Panc1 (cell line): ENCODE measurements at regions not wholly inside any gene's neighbourhood (a gene's known extent, or its start where the extent isn't known, plus 50 kb on each side); places are given as distances from the start of the nearest gene placed in this dataset.

Source experiments
- ATAC-seq: fragments of 200-7000 bp; cut with Tn5 transposase; 2 replicates; pipeline ENCODE4 v1.9.1; 2020; ENCODE audit warnings: mild to moderate bottlenecking, moderate library complexity
- BruUV-seq: library from RNA; stranded (reverse); fragments of 400-500 nt; replicated peaks from 2 replicates; lab custom pipeline; 2021; lab: Mats Ljungman, UMichigan
- CTCF ChIA-PET: fragments of 300-600 bp; sonication (Branson Sonifier 250); formaldehyde crosslinking; loops from one replicate; lab custom pipeline; 2022; ENCODE audit warnings: antibody characterized with exemption; lab: Charles Lee
- POLR2A ChIA-PET: fragments of 300-600 bp; sonication (Branson Sonifier 250); formaldehyde crosslinking; loops from one replicate; lab custom pipeline; 2022; ENCODE audit warnings: antibody characterized with exemption; lab: Charles Lee
- DNase-seq: peaks from one replicate; pipeline ENCODE4 v3.0.0-alpha.2; 2010; ENCODE audit warnings: low read depth, low spot score
- H3K27ac ChIP-seq: 2 replicates; pipeline ENCODE4 v1.5.1; 2011; ENCODE audit warnings: mild to moderate bottlenecking, low read length, inconsistent platforms
- H3K27me3 ChIP-seq: fragments of 200-500 bp; sonication (Bioruptor generic); 2 replicates; pipeline ENCODE4 v1.6.0; 2014; ENCODE audit warnings: low read length, inconsistent platforms; ENCODE audit not compliant: control insufficient read depth, insufficient read depth
- H3K36me3 ChIP-seq: fragments of 200-500 bp; sonication (Bioruptor generic); 2 replicates; pipeline ENCODE4 v1.5.1; 2014; ENCODE audit warnings: inconsistent platforms, mild to moderate bottlenecking, low read length, moderate library complexity; ENCODE audit not compliant: control insufficient read depth, insufficient read depth
- H3K4me1 ChIP-seq: 2 replicates; pipeline ENCODE4 v1.5.1; 2011; ENCODE audit warnings: inconsistent platforms, mild to moderate bottlenecking, low read length, moderate library complexity; ENCODE audit not compliant: control insufficient read depth, insufficient read depth
- H3K4me3 ChIP-seq, 2 experiments: 2 replicates each; pipeline ENCODE4 v1.5.1; 2011 to 2012; ENCODE audit warnings: low read depth in 2 of 2, low read length in 2 of 2, mild to moderate bottlenecking in 2 of 2, inconsistent platforms in 1 of 2, moderate library complexity in 1 of 2
- H3K9me3 ChIP-seq: fragments of 200-500 bp; sonication (Bioruptor generic); 2 replicates; pipeline ENCODE4 v1.5.1; 2014; ENCODE audit warnings: low read depth, mild to moderate bottlenecking, inconsistent platforms, low read length, moderate library complexity; ENCODE audit not compliant: control insufficient read depth, insufficient read depth
- CTCF ChIP-seq: fragments of 450-650 bp; IDR thresholded peaks from 2 replicates; pipeline ENCODE4 v1.5.1; 2017; ENCODE audit warnings: mild to moderate bottlenecking
- POLR2AphosphoS5 ChIP-seq: IDR thresholded peaks from 2 replicates; pipeline ENCODE4 v1.6.1; 2012; ENCODE audit warnings: mild to moderate bottlenecking, low read depth, low read length, moderate library complexity
- REST ChIP-seq, 2 experiments: IDR thresholded peaks; 2 replicates each; pipeline ENCODE4 v1.6.1; 2011 to 2012; ENCODE audit warnings: low read depth in 2 of 2, control low read depth in 1 of 2, low read length in 1 of 2, mild to moderate bottlenecking in 1 of 2, moderate library complexity in 1 of 2; ENCODE audit not compliant: insufficient read depth in 1 of 2
- SIN3A ChIP-seq: IDR thresholded peaks from 2 replicates; pipeline ENCODE4 v1.6.1; 2012; ENCODE audit warnings: low read depth, mild to moderate bottlenecking, low read length, moderate library complexity, borderline replicate concordance; ENCODE audit not compliant: insufficient read depth
- TCF7L2 ChIP-seq: IDR thresholded peaks from 2 replicates; pipeline ENCODE4 v1.6.1; 2011; ENCODE audit warnings: mild to moderate bottlenecking, low read depth, low read length, inconsistent platforms
- in situ Hi-C: cut with HindIII; loops from 2 replicates; pipeline ENCODE4 v1.10.0; 2016; ENCODE audit warnings: low sequenced_read_pairs, low pct_unique_long_range_greater_than_20kb
- intact Hi-C: fragments of 100-400 bp; cut with micrococcal nuclease; formaldehyde crosslinking; loops from one replicate; pipeline ENCODE4 v1.10.0; 2022; ENCODE audit not compliant: unreplicated experiment

- no TSS peak for BruUV-seq
- H3K4me1 ChIP-seq: no peaks in the 10 kb centered on the region
- CTCF ChIA-PET: no interaction called here
These were observed 179.9 kb upstream of the SERP2 start for GRCh38 chr13:44193731-44194130.

GRCh38 chr13:44195245-44195644, 178.4 kb upstream of the SERP2 start:
- DNase-seq (no peak), ATAC-seq (no peak)
- Histone ChIP-seq H3K27ac (no peak overlapping the region), H3K27me3 (no peaks in the 10 kb centered on the region), H3K9me3 (no peaks in the 10 kb centered on the region), H3K4me3 (no peak overlapping the region), H3K36me3 (no peaks in the 10 kb centered on the region), H3K4me1 (no peaks in the 10 kb centered on the region)
- TF ChIP-seq POLR2AphosphoS5 (no peak), SIN3A (no peak), REST (IDR thresholded peaks at IDR 0.05; ENCODE audit: insufficient read depth in 1 of 2, low read depth in 2 of 2, low read length in 1 of 2) (no peak), TCF7L2 (no peak), CTCF (no peak)
- ChIA-PET POLR2A (no interaction called here), CTCF (no interaction called here)
- no TSS peak for BruUV-seq
- in situ Hi-C loops: no loop called here
- intact Hi-C loops: no loop called here

More at GRCh38 chr13:44193731-44194130, 179.9 kb upstream of the SERP2 start:
- intact Hi-C loops: no loop called here
- in situ Hi-C loops: no loop called here
- no peaks in the 10 kb centered on the region for H3K27me3 ChIP-seq
- TF ChIP-seq REST (IDR thresholded peaks at IDR 0.05; ENCODE audit: insufficient read depth in 1 of 2, low read depth in 2 of 2, low read length in 1 of 2) (no peak), TCF7L2 (no peak), CTCF (no peak), SIN3A (no peak), POLR2AphosphoS5 (no peak)
- ATAC-seq (no peak), DNase-seq (no peak)
- H3K36me3 ChIP-seq: no peaks in the 10 kb centered on the region
- no peak overlapping the region for H3K4me3 ChIP-seq
- no peaks in the 10 kb centered on the region for H3K9me3 ChIP-seq
- POLR2A ChIA-PET: no interaction called here
- no peak overlapping the region for H3K27ac ChIP-seq
